ENCODE measurements at regions not wholly inside any gene's neighbourhood (a gene's known extent, or its start where the extent isn't known, plus 50 kb on each side); places are given as distances from the start of the nearest gene placed in this dataset.

- no peak for TF ChIP-seq POLR2AphosphoS5 (IDR thresholded peaks at IDR 0.05)
- no peak for TF ChIP-seq EP300 (IDR thresholded peaks at IDR 0.05)
- no peak for TF ChIP-seq POLR2A (IDR thresholded peaks at IDR 0.05; ENCODE audit: low read depth)
- TF ChIP-seq CTCF (IDR thresholded peaks at IDR 0.05): no peak
- intact Hi-C loops (cut with DNase I): loop anchor here (10.0 kb wide), 1 partner anchor 155 kb away; no protein-coding TSS in a partner anchor
- Histone ChIP-seq H3K27me3 (no peaks in the 10 kb centered on the region), H3K9me3 (no peaks in the 10 kb centered on the region), H3K27ac (replicated peaks in 1 of 4) (no peak overlapping the region), H3K36me3 (no peaks in the 10 kb centered on the region), H3K4me1 (no peaks in the 10 kb centered on the region), H3K4me3 (no peak overlapping the region)
- no peak for DNase-seq (ENCODE audit: extremely low spot score)
- WGBS: 100% methylated on average over 1 of the region's 1 CpG
Measured at GRCh38 chr6:19309661-19310060, 527.5 kb upstream of the ID4 start.

- Histone ChIP-seq H3K9me3 (no peaks in the 10 kb centered on the region), H3K27ac (replicated peaks in 1 of 4) (no peak overlapping the region), H3K4me3 (no peak overlapping the region), H3K36me3 (no peaks in the 10 kb centered on the region), H3K27me3 (no peaks in the 10 kb centered on the region), H3K4me1 (peaks cover 0 to 3% (median 0%) of the 10 kb centered on the region in 4 donors)
- TF ChIP-seq CTCF (IDR thresholded peaks at IDR 0.05) (no peak), POLR2A (IDR thresholded peaks at IDR 0.05; ENCODE audit: low read depth) (no peak), EP300 (IDR thresholded peaks at IDR 0.05) (no peak), POLR2AphosphoS5 (IDR thresholded peaks at IDR 0.05) (no peak)
- intact Hi-C loops (cut with DNase I): loop anchor here (10.0 kb wide), 1 partner anchor 157 kb away; no protein-coding TSS in a partner anchor
- DNase-seq (ENCODE audit: extremely low spot score): no peak
- WGBS: 66% methylated on average over 3 of the region's 3 CpGs
Measured at GRCh38 chr6:19311786-19312185, 525.4 kb upstream of the ID4 start.

GRCh38 chr6:19312241-19312978, 524.8 kb upstream of the ID4 start:
- DNase-seq (ENCODE audit: extremely low spot score): no peak
- TF ChIP-seq EP300 (IDR thresholded peaks at IDR 0.05): no peak
- TF ChIP-seq POLR2A (IDR thresholded peaks at IDR 0.05; ENCODE audit: low read depth): no peak
- TF ChIP-seq POLR2AphosphoS5 (IDR thresholded peaks at IDR 0.05): no peak
- no peak for TF ChIP-seq CTCF (IDR thresholded peaks at IDR 0.05)
- WGBS: 32% methylated on average over 5 of the region's 5 CpGs
- peaks cover 0 to 10% (median 5%) of the 10 kb centered on the region in 4 donors for H3K4me1 ChIP-seq
- intact Hi-C loops (cut with DNase I): loop anchor here (10.0 kb wide), 1 partner anchor 158 kb away; no protein-coding TSS in a partner anchor
- no peak overlapping the region for H3K4me3 ChIP-seq
- no peak overlapping the region for H3K27ac ChIP-seq (replicated peaks in 1 of 4)
- no peaks in the 10 kb centered on the region for H3K27me3 ChIP-seq
- H3K9me3 ChIP-seq: no peaks in the 10 kb centered on the region
- H3K36me3 ChIP-seq: no peaks in the 10 kb centered on the region

GRCh38 chr6:19317431-19317986, 519.7 kb upstream of the ID4 start:
- no peak for TF ChIP-seq POLR2AphosphoS5 (IDR thresholded peaks at IDR 0.05)
- TF ChIP-seq CTCF (IDR thresholded peaks at IDR 0.05): no peak
- no peak for TF ChIP-seq POLR2A (IDR thresholded peaks at IDR 0.05; ENCODE audit: low read depth)
- no peak for TF ChIP-seq EP300 (IDR thresholded peaks at IDR 0.05)
- whole genome bisulfite sequencing: 47% methylated on average over 3 of the region's 3 CpGs
- no peak for DNase-seq (ENCODE audit: extremely low spot score)

More at GRCh38 chr6:19317431-19317986, 519.7 kb upstream of the ID4 start:
- peaks cover 0 to 30% (median 24%) of the 10 kb centered on the region in 4 donors for H3K4me1 ChIP-seq
- no peaks in the 10 kb centered on the region for H3K36me3 ChIP-seq
- H3K27me3 ChIP-seq: no peaks in the 10 kb centered on the region
- no peaks in the 10 kb centered on the region for H3K9me3 ChIP-seq
- intact Hi-C loops (cut with DNase I): loop anchor here (10.0 kb wide), 1 partner anchor 163 kb away; no protein-coding TSS in a partner anchor
- no peak overlapping the region for H3K4me3 ChIP-seq
- H3K27ac ChIP-seq (replicated peaks in 1 of 4): no peak overlapping the region

Measured in esophagus muscularis mucosa (tissue), 4 donors.